KMS-11 (cell line): ENCODE measurements at regions not wholly inside any gene's neighbourhood (a gene's known extent, or its start where the extent isn't known, plus 50 kb on each side); places are given as distances from the start of the nearest gene placed in this dataset.

Source experiments
- H2AFZ ChIP-seq: fragments of 200-600 bp; sonication (generic); 2 replicates; pipeline ENCODE4 v1.6.1; 2016; ENCODE audit warnings: antibody characterized with exemption, mixed run types, low read depth
- H3K27ac ChIP-seq: fragments of 200-600 bp; sonication (generic); 2 replicates; pipeline ENCODE4 v1.6.1; 2016; ENCODE audit warnings: mild to moderate bottlenecking, mixed run types
- H3K27me3 ChIP-seq: fragments of 200-600 bp; sonication (generic); 2 replicates; pipeline ENCODE4 v1.6.1; 2017; ENCODE audit warnings: mild to moderate bottlenecking, low read depth, mixed run types, moderate library complexity; ENCODE audit not compliant: insufficient read depth
- H3K36me3 ChIP-seq: fragments of 200-600 bp; sonication (generic); 2 replicates; pipeline ENCODE4 v1.6.1; 2017; ENCODE audit warnings: mild to moderate bottlenecking, mixed run types; ENCODE audit not compliant: insufficient read depth
- H3K4me1 ChIP-seq: fragments of 200-600 bp; sonication (generic); 2 replicates; pipeline ENCODE4 v1.6.1; 2016; ENCODE audit warnings: mild to moderate bottlenecking, low read depth, mixed run types; ENCODE audit not compliant: poor library complexity, severe bottlenecking
- H3K4me2 ChIP-seq: fragments of 200-600 bp; sonication (generic); 2 replicates; pipeline ENCODE4 v1.7.0; 2016; ENCODE audit warnings: mild to moderate bottlenecking, mixed run types
- H3K4me3 ChIP-seq: fragments of 200-600 bp; sonication (generic); IDR thresholded peaks from 2 replicates; pipeline ENCODE4 v1.6.1; 2017; ENCODE audit warnings: low read depth, low read length, mixed read lengths; ENCODE audit not compliant: insufficient read depth
- H3K79me2 ChIP-seq: fragments of 200-600 bp; sonication (generic); 2 replicates; pipeline ENCODE4 v1.6.1; 2016; ENCODE audit warnings: low read depth, mixed run types; ENCODE audit not compliant: insufficient read depth
- H3K9ac ChIP-seq: fragments of 200-600 bp; sonication (generic); 2 replicates; pipeline ENCODE4 v1.6.1; 2016; ENCODE audit warnings: mild to moderate bottlenecking, mixed run types
- H4K20me1 ChIP-seq: fragments of 200-600 bp; sonication (generic); 2 replicates; pipeline ENCODE4 v1.6.1; 2016; ENCODE audit warnings: mild to moderate bottlenecking, mixed run types; ENCODE audit not compliant: insufficient read depth
- CTCF ChIP-seq: fragments of 200-600 bp; sonication (generic); conservative IDR thresholded peaks from 2 replicates; pipeline ENCODE4 v1.6.1; 2017; ENCODE audit warnings: low read depth, mild to moderate bottlenecking, antibody characterized with exemption, low read length, moderate library complexity, mixed read lengths

- H2AFZ ChIP-seq, result no peak overlapping the region
- no peaks in the 10 kb centered on the region for H3K36me3 ChIP-seq
Observed at GRCh38 chr2:236402033-236402790, 138.0 kb upstream of the ASB18 start.

DNA sequence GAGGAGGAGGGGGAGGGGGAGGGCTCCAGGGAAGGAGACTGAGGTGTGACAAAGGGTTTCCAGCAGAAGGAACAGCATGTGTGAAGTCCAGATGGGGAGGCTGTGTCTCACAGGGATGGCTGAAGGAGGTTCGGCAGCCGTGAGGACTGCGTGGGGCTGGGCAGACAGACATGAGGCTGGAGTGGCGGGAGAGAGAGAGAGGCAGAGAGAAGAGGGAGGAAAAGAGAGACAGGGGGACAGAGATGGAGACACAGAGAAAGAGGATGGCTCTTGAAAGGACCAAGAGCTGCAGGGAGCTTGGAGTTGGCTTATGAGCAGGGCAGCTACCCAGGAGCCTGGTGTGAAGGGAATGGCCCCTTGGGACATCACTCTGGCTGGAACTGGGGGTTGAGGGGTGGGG lies 138.9 kb upstream of the ASB18 start:
- no peaks in the 10 kb centered on the region for H3K27me3 ChIP-seq
- H3K9ac ChIP-seq, result no peak overlapping the region
- TF ChIP-seq CTCF, result no peak
- H3K79me2 ChIP-seq, result no peaks in the 10 kb centered on the region
- H3K36me3 ChIP-seq, result no peaks in the 10 kb centered on the region
- H3K27ac ChIP-seq, result no peak overlapping the region
- H4K20me1 ChIP-seq, result no peaks in the 10 kb centered on the region
- H3K4me1 ChIP-seq, result no peaks in the 10 kb centered on the region
- no peak overlapping the region for H2AFZ ChIP-seq
- no peak overlapping the region for H3K4me3 ChIP-seq
- H3K4me2 ChIP-seq, result no peak overlapping the region

More at GRCh38 chr2:236402033-236402790, 138.0 kb upstream of the ASB18 start:
- Histone ChIP-seq H3K9ac (no peak overlapping the region), H3K79me2 (no peaks in the 10 kb centered on the region), H4K20me1 (no peaks in the 10 kb centered on the region), H3K4me1 (no peaks in the 10 kb centered on the region), H3K27me3 (no peaks in the 10 kb centered on the region), H3K4me2 (no peak overlapping the region), H3K27ac (no peak overlapping the region), H3K4me3 (no peak overlapping the region)
- TF ChIP-seq CTCF, result no peak

GRCh38 chr2:236403811-236404210 lies 139.6 kb upstream of the ASB18 start:
- H3K27me3 ChIP-seq, result no peaks in the 10 kb centered on the region
- H3K27ac ChIP-seq, result no peak overlapping the region
- no peaks in the 10 kb centered on the region for H4K20me1 ChIP-seq
- no peak overlapping the region for H3K4me2 ChIP-seq
- no peak for TF ChIP-seq CTCF
- H3K9ac ChIP-seq, result no peak overlapping the region
- no peak overlapping the region for H3K4me3 ChIP-seq
- no peaks in the 10 kb centered on the region for H3K4me1 ChIP-seq
- no peak overlapping the region for H2AFZ ChIP-seq
- no peaks in the 10 kb centered on the region for H3K36me3 ChIP-seq
- no peaks in the 10 kb centered on the region for H3K79me2 ChIP-seq

DNA sequence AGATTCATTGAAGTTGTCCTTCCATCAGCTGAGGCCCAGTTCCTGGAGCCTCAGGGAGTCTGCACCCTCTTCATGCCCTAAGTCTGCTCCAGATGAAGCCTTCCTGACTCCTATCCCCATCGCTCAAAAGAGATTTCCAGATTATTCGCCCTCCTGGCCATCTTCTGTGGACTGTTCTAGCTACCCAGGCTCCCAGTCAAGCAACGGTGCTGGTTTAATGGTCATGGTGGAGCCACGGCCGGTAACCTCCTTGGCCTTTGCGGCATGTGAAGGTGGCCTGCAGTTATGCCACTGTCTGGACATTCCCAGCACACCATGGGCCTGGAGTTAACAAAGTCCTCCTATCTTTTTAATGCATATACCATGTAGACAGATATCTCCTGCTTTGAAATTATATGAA lies 140.1 kb upstream of the ASB18 start:
- Histone ChIP-seq H2AFZ (no peak overlapping the region), H4K20me1 (no peaks in the 10 kb centered on the region), H3K4me3 (no peak overlapping the region), H3K27me3 (no peaks in the 10 kb centered on the region), H3K9ac (no peak overlapping the region), H3K27ac (no peak overlapping the region), H3K4me2 (no peak overlapping the region), H3K79me2 (no peaks in the 10 kb centered on the region), H3K36me3 (no peaks in the 10 kb centered on the region), H3K4me1 (no peaks in the 10 kb centered on the region)
- TF ChIP-seq CTCF, result no peak
